ENCODE measurements at regions not wholly inside any gene's neighbourhood (a gene's known extent, or its start where the extent isn't known, plus 50 kb on each side); places are given as distances from the start of the nearest gene placed in this dataset.

DNA sequence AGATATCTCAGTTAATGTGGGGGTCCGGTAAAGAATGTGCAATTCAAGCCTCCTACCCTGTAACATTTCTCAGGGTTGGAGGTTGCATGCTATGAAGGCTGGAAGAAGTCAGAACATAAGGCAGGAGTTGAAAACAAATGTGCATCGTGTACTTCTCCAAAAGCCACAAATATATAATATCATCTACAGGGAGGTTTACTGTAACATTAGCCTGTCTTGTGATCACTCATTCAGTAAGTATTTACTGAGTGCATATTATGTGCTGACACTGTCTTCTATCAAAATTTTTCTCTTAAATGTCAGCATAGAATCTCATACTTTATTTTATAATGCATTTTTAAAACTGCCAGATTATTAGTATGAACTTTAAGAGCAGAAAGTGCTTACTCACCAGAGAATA, 105.6 kb upstream of the ZNF366 start:
- WGBS (ENCODE audit: low lambda C conversion rate), result 68% methylated on average over 2 of the region's 2 CpGs
- no peak overlapping the region for H3K4me2 ChIP-seq
- H3K9me3 ChIP-seq, result no peaks in the 10 kb centered on the region
- POLR2A ChIA-PET, result no interaction called here
- TF ChIP-seq, protein P1, sequence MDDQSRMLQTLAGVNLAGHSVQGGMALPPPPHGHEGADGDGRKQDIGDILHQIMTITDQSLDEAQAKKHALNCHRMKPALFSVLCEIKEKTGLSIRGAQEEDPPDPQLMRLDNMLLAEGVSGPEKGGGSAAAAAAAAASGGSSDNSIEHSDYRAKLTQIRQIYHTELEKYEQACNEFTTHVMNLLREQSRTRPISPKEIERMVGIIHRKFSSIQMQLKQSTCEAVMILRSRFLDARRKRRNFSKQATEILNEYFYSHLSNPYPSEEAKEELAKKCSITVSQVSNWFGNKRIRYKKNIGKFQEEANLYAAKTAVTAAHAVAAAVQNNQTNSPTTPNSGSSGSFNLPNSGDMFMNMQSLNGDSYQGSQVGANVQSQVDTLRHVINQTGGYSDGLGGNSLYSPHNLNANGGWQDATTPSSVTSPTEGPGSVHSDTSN (IDR thresholded peaks at IDR 0.05), result peak; percentile 53
- peak; percentile 30; the same call in 1 of the 2 replicates for TF ChIP-seq JUND (IDR thresholded peaks at IDR 0.05)
- TF ChIP-seq TCF12 (IDR thresholded peaks at IDR 0.05), result peak; percentile 40; the same call in 1 of the 2 replicates
- TF ChIP-seq NRF1 (IDR thresholded peaks at IDR 0.05; ENCODE audit: low read depth, low read length), result no peak
- TF ChIP-seq, protein P2, sequence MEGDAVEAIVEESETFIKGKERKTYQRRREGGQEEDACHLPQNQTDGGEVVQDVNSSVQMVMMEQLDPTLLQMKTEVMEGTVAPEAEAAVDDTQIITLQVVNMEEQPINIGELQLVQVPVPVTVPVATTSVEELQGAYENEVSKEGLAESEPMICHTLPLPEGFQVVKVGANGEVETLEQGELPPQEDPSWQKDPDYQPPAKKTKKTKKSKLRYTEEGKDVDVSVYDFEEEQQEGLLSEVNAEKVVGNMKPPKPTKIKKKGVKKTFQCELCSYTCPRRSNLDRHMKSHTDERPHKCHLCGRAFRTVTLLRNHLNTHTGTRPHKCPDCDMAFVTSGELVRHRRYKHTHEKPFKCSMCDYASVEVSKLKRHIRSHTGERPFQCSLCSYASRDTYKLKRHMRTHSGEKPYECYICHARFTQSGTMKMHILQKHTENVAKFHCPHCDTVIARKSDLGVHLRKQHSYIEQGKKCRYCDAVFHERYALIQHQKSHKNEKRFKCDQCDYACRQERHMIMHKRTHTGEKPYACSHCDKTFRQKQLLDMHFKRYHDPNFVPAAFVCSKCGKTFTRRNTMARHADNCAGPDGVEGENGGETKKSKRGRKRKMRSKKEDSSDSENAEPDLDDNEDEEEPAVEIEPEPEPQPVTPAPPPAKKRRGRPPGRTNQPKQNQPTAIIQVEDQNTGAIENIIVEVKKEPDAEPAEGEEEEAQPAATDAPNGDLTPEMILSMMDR (IDR thresholded peaks at IDR 0.05), result no peak
- peak in 1 of 2 experiments; percentile 39; a peak in 1 of 4 replicates for TF ChIP-seq EP300 (IDR thresholded peaks at IDR 0.05; ENCODE audit: borderline replicate concordance in 1 of 2, low read depth in 1 of 2, low read length in 1 of 2)
- TF ChIP-seq, protein P3, sequence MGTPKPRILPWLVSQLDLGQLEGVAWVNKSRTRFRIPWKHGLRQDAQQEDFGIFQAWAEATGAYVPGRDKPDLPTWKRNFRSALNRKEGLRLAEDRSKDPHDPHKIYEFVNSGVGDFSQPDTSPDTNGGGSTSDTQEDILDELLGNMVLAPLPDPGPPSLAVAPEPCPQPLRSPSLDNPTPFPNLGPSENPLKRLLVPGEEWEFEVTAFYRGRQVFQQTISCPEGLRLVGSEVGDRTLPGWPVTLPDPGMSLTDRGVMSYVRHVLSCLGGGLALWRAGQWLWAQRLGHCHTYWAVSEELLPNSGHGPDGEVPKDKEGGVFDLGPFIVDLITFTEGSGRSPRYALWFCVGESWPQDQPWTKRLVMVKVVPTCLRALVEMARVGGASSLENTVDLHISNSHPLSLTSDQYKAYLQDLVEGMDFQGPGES (IDR thresholded peaks at IDR 0.05; ENCODE audit: low read depth, low read length), result no peak
- no peak for TF ChIP-seq YY1 (IDR thresholded peaks at IDR 0.05; ENCODE audit: low read depth)
- peaks cover 0 to 17% of the 10 kb centered on the region in 2 experiments; a peak in 2 of 4 replicates for H3K4me1 ChIP-seq (ENCODE audit: control insufficient read depth in 1 of 2, insufficient read depth in 2 of 2, low read depth in 1 of 2, low read length in 1 of 2)
- H3F3A ChIP-seq (replicated peaks; ENCODE audit: insufficient read depth), result peaks cover 5% of the 10 kb centered on the region
- H4K20me1 ChIP-seq (ENCODE audit: insufficient read depth), result no peaks in the 10 kb centered on the region
- no peak overlapping the region for H3K4me3 ChIP-seq (ENCODE audit: low read depth in 2 of 2, low read length in 1 of 2)
- no peaks in the 10 kb centered on the region for H3K79me2 ChIP-seq (ENCODE audit: insufficient read depth)
- H2AFZ ChIP-seq (ENCODE audit: low read depth), result no peak overlapping the region
- no peak overlapping the region for H3K9ac ChIP-seq
- no peaks in the 10 kb centered on the region for H3K36me3 ChIP-seq (replicated peaks in 1 of 2; ENCODE audit: control insufficient read depth in 1 of 2, insufficient read depth in 2 of 2, low read length in 1 of 2)
- no peak for DNase-seq
- peak overlapping the region in 1 of 2 experiments; percentile 30; a peak in 1 of 4 replicates for H3K27ac ChIP-seq (ENCODE audit: low read depth in 2 of 2, low read length in 1 of 2)
- H3K9me2 ChIP-seq, result no peaks in the 10 kb centered on the region
- CTCF ChIA-PET, result interaction anchor here (6.3 to 7.0 kb wide), 3 partner anchors 9 to 204 kb away, joined by 46 to 76 read pairs (median 46); partner anchors contain the start of gene TNPO1
- H3K27me3 ChIP-seq (ENCODE audit: insufficient read depth), result no peaks in the 10 kb centered on the region

DNA sequence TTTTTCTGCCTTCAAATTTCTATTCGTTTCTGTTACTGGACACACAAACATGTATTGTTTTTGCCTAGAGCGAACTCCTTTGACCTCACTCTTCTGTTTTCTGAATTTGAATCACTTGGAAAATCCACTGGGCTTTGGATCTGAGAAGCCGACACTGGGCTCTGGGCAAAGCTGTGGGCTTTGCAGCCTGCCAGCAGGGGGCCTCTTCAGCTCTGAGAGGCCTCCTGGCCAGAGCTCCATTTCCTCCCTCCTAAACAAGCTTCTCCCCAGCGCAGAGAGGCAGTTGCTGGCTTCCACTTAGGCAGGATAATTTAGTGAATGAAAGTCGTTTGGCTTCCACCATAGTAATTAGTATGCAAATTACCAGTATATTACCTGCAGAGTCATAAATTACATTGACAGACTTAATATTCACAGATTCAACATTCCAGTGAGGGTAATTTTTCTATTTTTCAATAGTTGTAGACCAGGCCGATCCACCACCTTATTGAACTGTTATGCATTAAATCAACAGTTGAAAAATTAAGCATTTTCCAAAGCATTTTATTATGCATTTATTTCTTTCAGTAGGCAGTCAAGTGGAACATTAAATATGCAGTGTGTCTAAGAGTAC, 104.0 kb upstream of the ZNF366 start:
- POLR2A ChIA-PET, result interaction anchor here (0.9 to 1.6 kb wide), 3 partner anchors 82 to 208 kb away, joined by 4 to 13 read pairs (median 7); partner anchors contain the start of gene TNPO1
- H3K27ac ChIP-seq (ENCODE audit: low read depth in 2 of 2, low read length in 1 of 2), result peak overlapping the region in 1 of 2 experiments; percentile 66; a peak in 2 of 4 replicates
- TF ChIP-seq RFX5 (IDR thresholded peaks at IDR 0.05; ENCODE audit: low read length) (0 out of 2 replicates have a peak, but pooled peaks have one; percentile 50), RAD21 (IDR thresholded peaks at IDR 0.05; ENCODE audit: low read length) (peak; percentile 86), YY1 (IDR thresholded peaks at IDR 0.05; ENCODE audit: low read depth) (peak; percentile 28; the same call in 1 of the 2 replicates), NFIC (IDR thresholded peaks at IDR 0.05; ENCODE audit: borderline replicate concordance) (0 out of 2 replicates have a peak, but pooled peaks have one; percentile 5), EP300 (IDR thresholded peaks at IDR 0.05; ENCODE audit: borderline replicate concordance in 1 of 2, low read depth in 1 of 2, low read length in 1 of 2) (no peak), MXI1 (IDR thresholded peaks at IDR 0.05; ENCODE audit: low read depth, low read length) (no peak), POLR2AphosphoS5 (IDR thresholded peaks at IDR 0.05; ENCODE audit: low read depth, low read length) (no peak), EZH2phosphoT487 (IDR thresholded peaks at IDR 0.05; ENCODE audit: borderline replicate concordance, low read depth) (no peak), RCOR1 (IDR thresholded peaks at IDR 0.05; ENCODE audit: low read length) (no peak), JUND (IDR thresholded peaks at IDR 0.05) (no peak), TAF1 (IDR thresholded peaks at IDR 0.05; ENCODE audit: borderline replicate concordance, low read depth, low read length) (peak; percentile 30; the same call in 1 of the 2 replicates), GABPA (IDR thresholded peaks at IDR 0.05; ENCODE audit: low read depth) (no peak), GATA2 (CRISPR knock-in tag; IDR thresholded peaks at IDR 0.05) (no peak), MEF2A (IDR thresholded peaks at IDR 0.05; ENCODE audit: borderline replicate concordance, low read depth) (no peak), TCF12 (IDR thresholded peaks at IDR 0.05) (no peak), NRF1 (IDR thresholded peaks at IDR 0.05; ENCODE audit: low read depth, low read length) (no peak), SIN3A (IDR thresholded peaks at IDR 0.05; ENCODE audit: borderline replicate concordance, low read depth, low read length) (no peak)
- TF ChIP-seq, protein P3 (IDR thresholded peaks at IDR 0.05; ENCODE audit: low read depth, low read length), result no peak
- TF ChIP-seq, protein P4, sequence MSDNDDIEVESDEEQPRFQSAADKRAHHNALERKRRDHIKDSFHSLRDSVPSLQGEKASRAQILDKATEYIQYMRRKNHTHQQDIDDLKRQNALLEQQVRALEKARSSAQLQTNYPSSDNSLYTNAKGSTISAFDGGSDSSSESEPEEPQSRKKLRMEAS (IDR thresholded peaks at IDR 0.05; ENCODE audit: low read depth), result no peak

More for the DNA sequence above, 104.0 kb upstream of the ZNF366 start:
- Histone ChIP-seq H4K20me1 (ENCODE audit: insufficient read depth) (no peaks in the 10 kb centered on the region), H2AFZ (ENCODE audit: low read depth) (peak overlapping the region; percentile 76; the same call in 1 of the 2 replicates), H3K79me2 (ENCODE audit: insufficient read depth) (no peaks in the 10 kb centered on the region), H3K9ac (no peak overlapping the region), H3K36me3 (replicated peaks in 1 of 2; ENCODE audit: control insufficient read depth in 1 of 2, insufficient read depth in 2 of 2, low read length in 1 of 2) (no peaks in the 10 kb centered on the region), H3K27me3 (ENCODE audit: insufficient read depth) (no peaks in the 10 kb centered on the region), H3K4me1 (ENCODE audit: control insufficient read depth in 1 of 2, insufficient read depth in 2 of 2, low read depth in 1 of 2, low read length in 1 of 2) (peaks cover 0 to 26% of the 10 kb centered on the region in 2 experiments; a peak in 2 of 4 replicates), H3K9me2 (no peaks in the 10 kb centered on the region), H3F3A (replicated peaks; ENCODE audit: insufficient read depth) (peaks cover 5% of the 10 kb centered on the region), H3K9me3 (no peaks in the 10 kb centered on the region), H3K4me3 (ENCODE audit: low read depth in 2 of 2, low read length in 1 of 2) (peak overlapping the region in 1 of 2 experiments; percentile 16; a peak in 1 of 4 replicates), H3K4me2 (no peak overlapping the region)
- CTCF ChIA-PET, result interaction anchor here (0.6 to 7.0 kb wide), 33 partner anchors 9 to 247 kb away, joined by 3 to 76 read pairs (median 4); partner anchors contain the start of gene TNPO1
- peak; percentile 66 for DNase-seq
- 29% methylated on average over 6 of the region's 6 CpGs for WGBS (ENCODE audit: low lambda C conversion rate)
